Smooth muscle cell (in vitro differentiated cells): ENCODE measurements at regions not wholly inside any gene's neighbourhood (a gene's known extent, or its start where the extent isn't known, plus 50 kb on each side); places are given as distances from the start of the nearest gene placed in this dataset.

Source experiments
- DNase-seq: peaks from one replicate; lab custom pipeline; 2025; ENCODE audit not compliant: unreplicated experiment; lab: John Stamatoyannopoulos, UW
- H2AFZ ChIP-seq: fragments of 200-600 bp; sonication (generic); 2 replicates; pipeline ENCODE4 v1.6.0; 2016; ENCODE audit warnings: antibody characterized with exemption, low read depth, mild to moderate bottlenecking
- H3F3A ChIP-seq: fragments of 200-600 bp; sonication (generic); 2 replicates; pipeline ENCODE4 v1.6.0; 2017; ENCODE audit warnings: antibody characterized with exemption, low read depth
- H3K27ac ChIP-seq: fragments of 200-600 bp; sonication (generic); 2 replicates; pipeline ENCODE4 v1.5.1; 2016; ENCODE audit warnings: low read depth, mild to moderate bottlenecking
- H3K27me3 ChIP-seq: fragments of 200-600 bp; sonication (generic); 2 replicates; pipeline ENCODE4 v1.6.1; 2016; ENCODE audit warnings: low read depth, mild to moderate bottlenecking
- H3K36me3 ChIP-seq: fragments of 200-600 bp; sonication (generic); 2 replicates; pipeline ENCODE4 v1.5.1; 2016; ENCODE audit warnings: low read depth
- H3K4me1 ChIP-seq: fragments of 200-600 bp; sonication (generic); 2 replicates; pipeline ENCODE4 v1.5.1; 2016; ENCODE audit warnings: low read depth
- H3K4me2 ChIP-seq: fragments of 200-600 bp; sonication (generic); 2 replicates; pipeline ENCODE4 v1.6.0; 2016; ENCODE audit warnings: mild to moderate bottlenecking
- H3K4me3 ChIP-seq: fragments of 200-600 bp; sonication (generic); 2 replicates; pipeline ENCODE4 v1.5.1; 2016; ENCODE audit warnings: mild to moderate bottlenecking
- H3K79me2 ChIP-seq: fragments of 200-600 bp; sonication (generic); 2 replicates; pipeline ENCODE4 v1.6.0; 2016; ENCODE audit warnings: low read depth, mild to moderate bottlenecking
- H3K9ac ChIP-seq: fragments of 200-600 bp; sonication (generic); 2 replicates; pipeline ENCODE4 v1.6.0; 2016; ENCODE audit warnings: low read depth
- H3K9me3 ChIP-seq: fragments of 200-600 bp; sonication (generic); replicated peaks from 2 replicates; pipeline ENCODE4 v1.5.1; 2016; ENCODE audit warnings: low read depth
- H4K20me1 ChIP-seq: fragments of 200-600 bp; sonication (generic); 2 replicates; pipeline ENCODE4 v1.6.0; 2016; ENCODE audit warnings: low read depth
- WGBS: methylation state at CpG from one replicate; pipeline ENCODE4 v1.1.7; 2016; ENCODE audit warnings: low lambda C conversion rate; 5-methylcytosine and 5-hydroxymethylcytosine counted together
- TF ChIP-seq, protein P1 (sequence below): fragments of 200-600 bp; sonication (generic); IDR thresholded peaks from 2 replicates; pipeline ENCODE4 v1.5.1; 2017; ENCODE audit warnings: borderline replicate concordance, mild to moderate bottlenecking, antibody characterized with exemption; ENCODE audit not compliant: insufficient read depth, poor library complexity, severe bottlenecking

- no peaks in the 10 kb centered on the region for H3F3A ChIP-seq
- peaks cover 13% of the 10 kb centered on the region for H3K27me3 ChIP-seq
- 82% methylated on average over 5 of the region's 5 CpGs for WGBS
- no peak for DNase-seq
- no peak overlapping the region for H3K27ac ChIP-seq
- H3K4me2 ChIP-seq: no peak overlapping the region
- no peak overlapping the region for H3K9ac ChIP-seq
- no peaks in the 10 kb centered on the region for H3K36me3 ChIP-seq
- TF ChIP-seq, protein P1, sequence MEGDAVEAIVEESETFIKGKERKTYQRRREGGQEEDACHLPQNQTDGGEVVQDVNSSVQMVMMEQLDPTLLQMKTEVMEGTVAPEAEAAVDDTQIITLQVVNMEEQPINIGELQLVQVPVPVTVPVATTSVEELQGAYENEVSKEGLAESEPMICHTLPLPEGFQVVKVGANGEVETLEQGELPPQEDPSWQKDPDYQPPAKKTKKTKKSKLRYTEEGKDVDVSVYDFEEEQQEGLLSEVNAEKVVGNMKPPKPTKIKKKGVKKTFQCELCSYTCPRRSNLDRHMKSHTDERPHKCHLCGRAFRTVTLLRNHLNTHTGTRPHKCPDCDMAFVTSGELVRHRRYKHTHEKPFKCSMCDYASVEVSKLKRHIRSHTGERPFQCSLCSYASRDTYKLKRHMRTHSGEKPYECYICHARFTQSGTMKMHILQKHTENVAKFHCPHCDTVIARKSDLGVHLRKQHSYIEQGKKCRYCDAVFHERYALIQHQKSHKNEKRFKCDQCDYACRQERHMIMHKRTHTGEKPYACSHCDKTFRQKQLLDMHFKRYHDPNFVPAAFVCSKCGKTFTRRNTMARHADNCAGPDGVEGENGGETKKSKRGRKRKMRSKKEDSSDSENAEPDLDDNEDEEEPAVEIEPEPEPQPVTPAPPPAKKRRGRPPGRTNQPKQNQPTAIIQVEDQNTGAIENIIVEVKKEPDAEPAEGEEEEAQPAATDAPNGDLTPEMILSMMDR: no peak
- no peaks in the 10 kb centered on the region for H3K79me2 ChIP-seq
- no peaks in the 10 kb centered on the region for H3K9me3 ChIP-seq
- H4K20me1 ChIP-seq: no peaks in the 10 kb centered on the region
- H3K4me3 ChIP-seq: no peak overlapping the region
- no peaks in the 10 kb centered on the region for H3K4me1 ChIP-seq
- no peak overlapping the region for H2AFZ ChIP-seq
Measured at GRCh38 chr20:40746251-40746650, 57.2 kb upstream of the MAFB start.

DNA sequence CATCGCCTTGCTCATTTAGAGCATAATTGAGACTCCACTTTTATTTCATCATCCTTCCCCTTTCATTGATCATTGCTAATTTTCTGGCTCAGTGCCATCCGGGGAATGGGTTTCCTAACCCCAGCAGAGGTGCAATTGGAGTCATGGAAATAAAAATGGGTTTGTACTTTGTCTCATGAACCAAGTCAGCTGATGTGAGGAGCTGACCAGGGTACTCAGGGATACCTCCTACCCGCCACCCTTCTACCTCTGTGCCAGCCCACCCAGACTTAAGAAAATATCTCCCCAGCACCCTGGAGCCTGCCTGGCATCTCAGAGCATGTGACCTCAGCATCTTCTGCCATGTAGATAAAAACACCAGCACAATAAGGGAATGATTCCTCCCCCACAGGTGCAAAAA is 59.1 kb upstream of the MAFB start:
- WGBS: 90% methylated on average over 3 of the region's 3 CpGs
- DNase-seq: no peak

DNA sequence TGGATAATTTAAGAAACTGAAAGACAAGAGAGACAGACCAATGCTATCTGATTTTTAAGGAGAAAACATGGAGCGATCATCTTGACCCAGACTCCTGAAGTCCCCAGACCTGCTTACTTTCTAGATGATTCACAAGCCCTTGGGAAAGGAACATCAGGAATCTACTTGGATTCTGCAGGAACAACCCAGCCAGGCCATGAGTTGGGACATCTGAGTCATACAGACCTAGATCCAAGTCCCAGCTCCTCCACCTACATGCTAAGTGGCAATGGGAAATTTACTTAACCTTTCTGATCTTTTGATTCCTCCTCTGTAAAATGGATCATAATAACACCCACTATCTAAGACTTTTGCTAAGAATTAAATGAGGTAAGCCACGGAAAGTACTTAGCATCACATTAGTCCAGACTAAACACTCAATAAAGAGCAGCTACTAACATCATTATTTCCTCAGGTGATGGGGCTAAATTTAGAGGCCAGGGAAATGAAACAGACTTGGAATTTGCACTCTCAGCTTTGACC is 61.0 kb upstream of the MAFB start:
- Histone ChIP-seq H3K4me1 (no peaks in the 10 kb centered on the region), H3K27ac (no peak overlapping the region), H3K4me2 (no peak overlapping the region), H3K79me2 (no peaks in the 10 kb centered on the region), H3K36me3 (no peaks in the 10 kb centered on the region), H3F3A (no peaks in the 10 kb centered on the region), H2AFZ (no peak overlapping the region), H3K4me3 (no peak overlapping the region), H3K27me3 (peaks cover 13% of the 10 kb centered on the region), H4K20me1 (no peaks in the 10 kb centered on the region), H3K9ac (no peak overlapping the region), H3K9me3 (no peaks in the 10 kb centered on the region)
- no peak for DNase-seq
- TF ChIP-seq, protein P1: no peak
- 49% methylated on average over 2 of the region's 2 CpGs for WGBS

More for the DNA sequence above, 59.1 kb upstream of the MAFB start:
- TF ChIP-seq, protein P1: no peak
- Histone ChIP-seq H3F3A (no peaks in the 10 kb centered on the region), H3K9ac (no peak overlapping the region), H3K79me2 (no peaks in the 10 kb centered on the region), H3K4me3 (no peak overlapping the region), H3K4me1 (no peaks in the 10 kb centered on the region), H4K20me1 (no peaks in the 10 kb centered on the region), H3K27me3 (peaks cover 13% of the 10 kb centered on the region), H3K36me3 (no peaks in the 10 kb centered on the region), H3K27ac (no peak overlapping the region), H3K9me3 (no peaks in the 10 kb centered on the region), H2AFZ (no peak overlapping the region), H3K4me2 (no peak overlapping the region)

- Histone ChIP-seq H3K9me3 (no peaks in the 10 kb centered on the region), H3K4me1 (no peaks in the 10 kb centered on the region), H3K36me3 (no peaks in the 10 kb centered on the region), H3K4me2 (no peak overlapping the region), H3K9ac (no peak overlapping the region), H2AFZ (no peak overlapping the region), H3K4me3 (no peak overlapping the region), H3F3A (no peaks in the 10 kb centered on the region), H4K20me1 (no peaks in the 10 kb centered on the region), H3K27ac (no peak overlapping the region), H3K79me2 (no peaks in the 10 kb centered on the region), H3K27me3 (peaks cover 13% of the 10 kb centered on the region)
- no peak for DNase-seq
- 80% methylated on average over 5 of the region's 5 CpGs for WGBS
- TF ChIP-seq, protein P1: no peak
Measured at GRCh38 chr20:40750541-40751035, 61.6 kb upstream of the MAFB start.
